H1 (cell line): ENCODE measurements at regions not wholly inside any gene's neighbourhood (a gene's known extent, or its start where the extent isn't known, plus 50 kb on each side); places are given as distances from the start of the nearest gene placed in this dataset.

Experiments used
- CBX5 ChIP-seq: fragments of 300-800, 300-1000 bp; sonication (generic); IDR thresholded peaks from 2 replicates; pipeline ENCODE4 v1.7.1; 2016; ENCODE audit warnings: antibody characterized with exemption, low read length, low read depth
- CEBPB ChIP-seq: IDR thresholded peaks from 2 replicates; pipeline ENCODE4 v1.6.1; 2012; ENCODE audit warnings: low read depth, low read length
- CHD7 ChIP-seq: fragments of 300-600 bp; sonication (generic); IDR thresholded peaks from 2 replicates; pipeline ENCODE4 v1.7.1; 2012; ENCODE audit warnings: low read length, moderate library complexity, mild to moderate bottlenecking, inconsistent platforms; ENCODE audit not compliant: insufficient replicate concordance
- EP300 ChIP-seq, 2 experiments: IDR thresholded peaks; 1 replicate in 1 of 2; 2 replicates in 1 of 2; pipeline ENCODE4 v1.6.1; 2011 to 2012; ENCODE audit warnings: low read depth in 2 of 2, low read length in 2 of 2, mild to moderate bottlenecking in 2 of 2, borderline replicate concordance in 1 of 2, inconsistent platforms in 1 of 2, moderate library complexity in 1 of 2
- RFX5 ChIP-seq: IDR thresholded peaks from 2 replicates; pipeline ENCODE4 v1.6.1; 2011; ENCODE audit warnings: low read depth, low read length, improper control_type of control experiment, borderline replicate concordance
- RXRA ChIP-seq: IDR thresholded peaks from 2 replicates; pipeline ENCODE4 v1.6.1; 2011; ENCODE audit warnings: low read depth, mild to moderate bottlenecking, low read length, moderate library complexity; ENCODE audit not compliant: insufficient read depth
- SIRT6 ChIP-seq: IDR thresholded peaks from one replicate; pipeline ENCODE4 v1.7.1; 2012; ENCODE audit warnings: low read length, inconsistent platforms
- SIX5 ChIP-seq: IDR thresholded peaks from 2 replicates; pipeline ENCODE4 v1.6.1; 2011; ENCODE audit warnings: mild to moderate bottlenecking, low read depth, low read length
- TCF12 ChIP-seq: IDR thresholded peaks from 2 replicates; pipeline ENCODE4 v1.6.1; 2011; ENCODE audit warnings: low read depth, mild to moderate bottlenecking, low read length
- TEAD4 ChIP-seq: IDR thresholded peaks from 2 replicates; pipeline ENCODE4 v1.6.1; 2012; ENCODE audit warnings: low read depth, low read length, inconsistent platforms, mixed read lengths

GRCh38 chr3:81436182-81436581 is 325.3 kb downstream of the GBE1 start (continued):
- TF ChIP-seq CHD7 (no peak), RXRA (no peak), EP300 (IDR thresholded peaks at IDR 0.05; ENCODE audit: borderline replicate concordance in 1 of 2, low read depth in 2 of 2, low read length in 2 of 2) (no peak), CBX5 (no peak), TCF12 (no peak), CEBPB (no peak), RFX5 (no peak), SIRT6 (no peak), TEAD4 (no peak), SIX5 (no peak)
